Sigmoid colon (tissue), 6 donors: ENCODE measurements at regions not wholly inside any gene's neighbourhood (a gene's known extent, or its start where the extent isn't known, plus 50 kb on each side); places are given as distances from the start of the nearest gene placed in this dataset.
"Not testable (repeated sequence)": the region's sequence is repeated elsewhere in the genome, so short reads cannot be mapped to it uniquely, and the experiment has no call there.

Experiments
- DNase-seq: peaks from one replicate; pipeline ENCODE4 v3.0.0-alpha.2; 2019
- H3K27ac ChIP-seq, 4 donors: fragments of 200-600 bp; sonication (generic); one replicate each; pipeline ENCODE4 v1.5.1; 2016 to 2019; ENCODE audit warnings: mild to moderate bottlenecking in 1 of 4
- H3K27me3 ChIP-seq, 3 donors: fragments of 200-600 bp; sonication (generic); one replicate each; pipeline ENCODE4 v1.5.1; 2019; ENCODE audit warnings: mild to moderate bottlenecking in 1 of 3
- H3K36me3 ChIP-seq, 4 donors: fragments of 200-600 bp; sonication (generic); one replicate each; pipeline ENCODE4 v1.5.1; 2016 to 2019
- H3K4me1 ChIP-seq, 4 donors: fragments of 200-600 bp; sonication (generic); one replicate each; pipeline ENCODE4 v1.5.1; 2017 to 2019
- H3K4me3 ChIP-seq, 4 donors: fragments of 200-600 bp; sonication (generic); one replicate each; pipeline ENCODE4 v1.5.1; 2017 to 2019; ENCODE audit warnings: mild to moderate bottlenecking in 2 of 4, moderate library complexity in 1 of 4
- H3K9me3 ChIP-seq, 4 donors: fragments of 200-600 bp in 3 of 4; sonication (generic) in 3 of 4; one replicate each; pipeline versions ENCODE4 v1.5.1 to v1.6.1; 2013 to 2019
- CTCF ChIP-seq, 4 experiments: fragments of 450-650 bp in 3 of 4; fragments of 200-600 bp in 1 of 4; IDR thresholded peaks; one replicate each; pipeline ENCODE4 v1.5.1; 2016 to 2019; ENCODE audit warnings: antibody characterized with exemption in 4 of 4, mild to moderate bottlenecking in 3 of 4, moderate library complexity in 2 of 4
- EP300 ChIP-seq, 4 donors: sonication (generic); formaldehyde crosslinking; IDR thresholded peaks; one replicate each; pipeline ENCODE4 v1.6.1; 2017; ENCODE audit warnings: antibody characterized with exemption in 4 of 4
- POLR2A ChIP-seq, 2 donors: fragments of 450-650 bp; IDR thresholded peaks; one replicate each; pipeline ENCODE4 v1.6.1; 2016; ENCODE audit warnings: antibody characterized with exemption in 2 of 2, mild to moderate bottlenecking in 2 of 2, moderate library complexity in 2 of 2
- POLR2AphosphoS5 ChIP-seq, 4 donors: sonication (generic); formaldehyde crosslinking; IDR thresholded peaks; one replicate each; pipeline ENCODE4 v1.6.1; 2017; ENCODE audit warnings: antibody characterized with exemption in 4 of 4
- WGBS, 2 donors: extraction: QIAGEN DNeasy Blood & Tissue Kit; methylation state at CpG; one replicate each; pipeline ENCODE4 v1.1.7; 2013; 5-methylcytosine and 5-hydroxymethylcytosine counted together
- intact Hi-C: fragments of 100-400 bp; cut with DNase I; formaldehyde crosslinking; loops from one replicate; pipeline ENCODE4 v1.15.1; 2023
- donor health status: healthy with polysubstance abuse.
- donor health status: healthy.

DNA sequence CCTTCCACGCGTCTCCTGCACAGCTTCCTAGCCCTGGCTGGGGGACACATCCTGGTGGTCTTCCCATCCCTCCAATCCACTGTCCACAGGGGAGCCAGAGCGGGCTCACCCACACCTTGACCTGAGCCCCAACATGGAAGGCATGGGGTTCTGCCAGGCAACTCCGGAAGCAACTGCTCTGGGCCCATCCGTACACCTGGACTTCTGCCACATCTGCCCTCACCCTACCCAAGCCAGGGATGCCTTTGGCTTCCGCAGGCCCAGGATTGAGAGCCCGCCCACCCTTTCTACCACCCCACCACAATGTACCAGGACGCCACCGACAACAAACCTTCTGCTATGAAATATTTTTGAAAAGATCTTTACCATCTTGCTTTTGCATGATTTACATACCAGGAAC lies 89.8 kb downstream of the KCNJ18 start:
- H3K9me3 ChIP-seq, H3K27me3 ChIP-seq, intact Hi-C loops, H3K36me3 ChIP-seq, H3K27ac ChIP-seq, H3K4me3 ChIP-seq, H3K4me1 ChIP-seq: not testable (repeated sequence)
- WGBS, 2 donors = 91 to 93% methylated on average over 7 of the region's 9 CpGs
- peak; percentile 41 for DNase-seq

GRCh38 chr17:21782604-21783003 lies 90.3 kb downstream of the KCNJ18 start:
- H3K36me3 ChIP-seq, H3K4me3 ChIP-seq, H3K27ac ChIP-seq, H3K27me3 ChIP-seq, H3K9me3 ChIP-seq, H3K4me1 ChIP-seq, intact Hi-C loops, DNase-seq: not testable (repeated sequence)
- 85 to 91% methylated on average over 6 of the region's 6 CpGs for WGBS, 2 donors

DNA sequence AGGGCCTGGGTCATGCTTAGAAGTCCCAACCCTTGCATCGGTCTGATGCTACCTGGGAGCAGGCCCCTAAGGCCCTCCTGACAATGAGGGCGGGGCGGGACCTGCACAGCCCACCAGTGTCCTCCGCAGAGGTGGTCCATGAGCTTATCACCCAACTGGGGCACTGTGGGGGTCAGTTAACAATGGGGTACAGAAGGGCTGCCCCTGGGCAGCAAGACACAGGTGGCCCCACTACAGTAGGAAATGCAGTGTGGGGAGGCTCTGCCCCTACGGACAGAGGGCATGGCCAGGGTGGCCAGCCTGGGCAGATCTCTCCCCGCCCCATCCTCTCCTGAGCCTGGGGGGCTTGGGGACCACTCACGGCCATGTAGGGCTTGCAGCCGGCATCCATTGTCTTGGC lies 90.7 kb downstream of the KCNJ18 start:
- H3K4me1 ChIP-seq, H3K9me3 ChIP-seq, H3K4me3 ChIP-seq, H3K27me3 ChIP-seq, intact Hi-C loops, H3K36me3 ChIP-seq, H3K27ac ChIP-seq: not testable (repeated sequence)
- DNase-seq = peak; percentile 36
- 89 to 95% methylated on average over 8 of the region's 8 CpGs for WGBS, 2 donors

- intact Hi-C loops, H3K4me1 ChIP-seq, H3K4me3 ChIP-seq, H3K27ac ChIP-seq, H3K36me3 ChIP-seq, DNase-seq, H3K27me3 ChIP-seq: not testable (repeated sequence)
- 87 to 90% methylated on average over 9 of the region's 9 CpGs for WGBS, 2 donors
- peaks cover 0 to 11% (median 0%) of the 10 kb centered on the region in 4 donors for H3K9me3 ChIP-seq
Observed at GRCh38 chr17:21814272-21814671, 121.9 kb downstream of the KCNJ18 start.

GRCh38 chr17:21814776-21815175 lies 122.5 kb downstream of the KCNJ18 start:
- Histone ChIP-seq H3K4me3 (no peak overlapping the region), H3K4me1 (no peaks in the 10 kb centered on the region), H3K36me3 (no peaks in the 10 kb centered on the region), H3K9me3 (peaks cover 0 to 11% (median 0%) of the 10 kb centered on the region in 4 donors), H3K27me3 (no peaks in the 10 kb centered on the region), H3K27ac (no peak overlapping the region)
- no peak for DNase-seq
- intact Hi-C loops = no loop called here
- 74 to 89% methylated on average over 9 of the region's 9 CpGs for WGBS, 2 donors
- TF ChIP-seq POLR2AphosphoS5 (IDR thresholded peaks at IDR 0.05) (no peak), CTCF (IDR thresholded peaks at IDR 0.05) (no peak), POLR2A (IDR thresholded peaks at IDR 0.05) (no peak), EP300 (IDR thresholded peaks at IDR 0.05) (no peak)

DNA sequence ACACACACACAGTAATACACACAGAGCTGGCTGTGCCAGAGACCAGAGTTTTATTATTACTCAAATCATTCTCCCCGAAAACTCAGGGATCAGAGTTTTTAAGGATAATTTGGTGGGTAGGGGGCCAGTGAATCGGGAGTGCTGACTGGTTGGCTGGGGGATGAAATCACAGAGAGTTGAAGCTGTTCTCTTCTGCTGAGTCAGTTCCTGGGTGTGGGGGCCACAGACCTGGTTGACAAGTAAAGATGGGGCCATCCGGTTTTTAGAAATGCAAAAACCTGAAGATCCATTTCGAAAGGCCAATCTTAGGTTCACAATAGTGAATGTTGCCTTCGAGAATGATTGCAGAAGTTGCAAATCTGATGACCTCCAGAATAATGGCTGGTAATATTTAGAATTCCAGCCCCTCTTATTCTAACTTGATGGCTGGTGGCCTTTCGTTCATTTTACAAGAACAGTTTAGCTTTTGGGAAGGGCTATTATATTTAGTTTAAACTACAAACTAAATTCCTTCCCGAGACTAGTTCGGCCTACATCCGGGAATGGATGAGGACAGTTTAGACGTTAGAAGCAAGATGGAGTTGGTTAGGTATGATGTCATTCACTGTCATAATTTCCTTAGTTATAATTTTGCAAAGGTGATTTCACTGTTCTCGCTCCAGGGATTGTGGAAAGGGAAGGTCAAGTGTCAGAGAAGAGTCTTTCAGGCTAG lies 123.2 kb downstream of the KCNJ18 start:
- no peak overlapping the region for H3K27ac ChIP-seq
- H3K27me3 ChIP-seq = no peaks in the 10 kb centered on the region
- no peak for DNase-seq
- no peak for TF ChIP-seq POLR2AphosphoS5 (IDR thresholded peaks at IDR 0.05)
- TF ChIP-seq CTCF (IDR thresholded peaks at IDR 0.05) = no peak
- TF ChIP-seq POLR2A (IDR thresholded peaks at IDR 0.05) = no peak
- no peak for TF ChIP-seq EP300 (IDR thresholded peaks at IDR 0.05)
- intact Hi-C loops = no loop called here
- peaks cover 0 to 11% (median 0%) of the 10 kb centered on the region in 4 donors for H3K9me3 ChIP-seq
- WGBS, 2 donors = 85 to 87% methylated on average over 11 of the region's 11 CpGs
- no peaks in the 10 kb centered on the region for H3K4me1 ChIP-seq
- H3K4me3 ChIP-seq = no peak overlapping the region
- H3K36me3 ChIP-seq = no peaks in the 10 kb centered on the region
